Suprapubic skin (tissue), 4 donors: ENCODE measurements at regions not wholly inside any gene's neighbourhood (a gene's known extent, or its start where the extent isn't known, plus 50 kb on each side); places are given as distances from the start of the nearest gene placed in this dataset.

Experiments used
- DNase-seq, 2 donors: peaks; one replicate each; pipeline ENCODE4 v3.0.0-alpha.2; 2019; ENCODE audit warnings: low spot score in 2 of 2
- H3K27ac ChIP-seq: fragments of 200-600 bp; sonication (generic); one replicate; pipeline ENCODE4 v1.5.1; 2019
- H3K27me3 ChIP-seq: fragments of 200-600 bp; sonication (generic); one replicate; pipeline ENCODE4 v1.5.1; 2019
- H3K36me3 ChIP-seq: fragments of 200-600 bp; sonication (generic); one replicate; pipeline ENCODE4 v1.5.1; 2019
- H3K4me1 ChIP-seq: fragments of 200-600 bp; sonication (generic); one replicate; pipeline ENCODE4 v1.5.1; 2019
- H3K4me3 ChIP-seq: fragments of 200-600 bp; sonication (generic); one replicate; pipeline ENCODE4 v1.5.1; 2019; ENCODE audit warnings: mild to moderate bottlenecking
- H3K9me3 ChIP-seq: fragments of 200-600 bp; sonication (generic); one replicate; pipeline ENCODE4 v1.5.1; 2019
- EP300 ChIP-seq: sonication (generic); formaldehyde crosslinking; IDR thresholded peaks from one replicate; pipeline ENCODE4 v1.6.1; 2017; ENCODE audit warnings: antibody characterized with exemption
- POLR2A ChIP-seq, 2 donors: fragments of 450-650 bp; IDR thresholded peaks; one replicate each; pipeline ENCODE4 v1.6.1; 2017; ENCODE audit warnings: antibody characterized with exemption in 2 of 2, mild to moderate bottlenecking in 2 of 2, moderate library complexity in 2 of 2
- POLR2AphosphoS5 ChIP-seq, 3 donors: sonication (generic); formaldehyde crosslinking; IDR thresholded peaks; one replicate each; pipeline ENCODE4 v1.6.1; 2017; ENCODE audit warnings: antibody characterized with exemption in 3 of 3
- WGBS: methylation state at CpG from one replicate; pipeline ENCODE4 v1.1.5; 2018; 5-methylcytosine and 5-hydroxymethylcytosine counted together
- TF ChIP-seq, protein P1 (sequence below), 2 donors: fragments of 200-600 bp in 1 of 2; fragments of 450-650 bp in 1 of 2; sonication (generic) in 1 of 2; IDR thresholded peaks; one replicate each; pipeline ENCODE4 v1.5.1; 2016 to 2019; ENCODE audit warnings: antibody characterized with exemption in 2 of 2, mild to moderate bottlenecking in 1 of 2, moderate library complexity in 1 of 2

- Histone ChIP-seq H3K4me3 (no peak overlapping the region), H3K27ac (no peak overlapping the region), H3K27me3 (no peaks in the 10 kb centered on the region), H3K36me3 (no peaks in the 10 kb centered on the region), H3K9me3 (no peaks in the 10 kb centered on the region), H3K4me1 (no peaks in the 10 kb centered on the region)
- TF ChIP-seq, protein P1, sequence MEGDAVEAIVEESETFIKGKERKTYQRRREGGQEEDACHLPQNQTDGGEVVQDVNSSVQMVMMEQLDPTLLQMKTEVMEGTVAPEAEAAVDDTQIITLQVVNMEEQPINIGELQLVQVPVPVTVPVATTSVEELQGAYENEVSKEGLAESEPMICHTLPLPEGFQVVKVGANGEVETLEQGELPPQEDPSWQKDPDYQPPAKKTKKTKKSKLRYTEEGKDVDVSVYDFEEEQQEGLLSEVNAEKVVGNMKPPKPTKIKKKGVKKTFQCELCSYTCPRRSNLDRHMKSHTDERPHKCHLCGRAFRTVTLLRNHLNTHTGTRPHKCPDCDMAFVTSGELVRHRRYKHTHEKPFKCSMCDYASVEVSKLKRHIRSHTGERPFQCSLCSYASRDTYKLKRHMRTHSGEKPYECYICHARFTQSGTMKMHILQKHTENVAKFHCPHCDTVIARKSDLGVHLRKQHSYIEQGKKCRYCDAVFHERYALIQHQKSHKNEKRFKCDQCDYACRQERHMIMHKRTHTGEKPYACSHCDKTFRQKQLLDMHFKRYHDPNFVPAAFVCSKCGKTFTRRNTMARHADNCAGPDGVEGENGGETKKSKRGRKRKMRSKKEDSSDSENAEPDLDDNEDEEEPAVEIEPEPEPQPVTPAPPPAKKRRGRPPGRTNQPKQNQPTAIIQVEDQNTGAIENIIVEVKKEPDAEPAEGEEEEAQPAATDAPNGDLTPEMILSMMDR (IDR thresholded peaks at IDR 0.05), result no peak
- 0% methylated on average over 1 of the region's 1 CpG for WGBS
- no peak for DNase-seq
Observed at GRCh38 chr13:74866101-74866500, 615.9 kb downstream of the TBC1D4 start.

DNA sequence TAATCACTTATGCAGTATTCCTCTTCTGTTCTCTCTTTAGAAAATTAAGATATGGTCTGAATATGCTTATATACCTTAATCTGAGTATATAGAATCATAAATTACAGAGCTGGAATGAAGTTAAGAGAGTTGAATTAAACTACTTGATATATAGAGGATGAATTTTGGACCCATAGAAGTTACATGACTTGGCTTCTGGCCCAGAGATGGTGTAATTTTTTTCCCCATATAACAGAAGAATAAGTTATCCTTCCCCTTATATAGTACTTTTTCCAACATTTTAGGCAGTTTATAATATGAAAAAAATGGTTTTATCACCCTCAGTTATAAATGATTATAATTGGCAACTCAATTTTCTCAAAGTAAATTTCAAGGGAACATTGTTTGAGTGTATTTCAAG is 616.3 kb downstream of the TBC1D4 start:
- Histone ChIP-seq H3K27ac (no peak overlapping the region), H3K4me1 (no peaks in the 10 kb centered on the region), H3K9me3 (no peaks in the 10 kb centered on the region), H3K36me3 (no peaks in the 10 kb centered on the region), H3K4me3 (no peak overlapping the region), H3K27me3 (no peaks in the 10 kb centered on the region)
- TF ChIP-seq EP300, result no peak
- TF ChIP-seq, protein P1 (IDR thresholded peaks at IDR 0.05), result no peak
- TF ChIP-seq POLR2A (IDR thresholded peaks at IDR 0.05), result no peak
- TF ChIP-seq POLR2AphosphoS5 (IDR thresholded peaks at IDR 0.05), result no peak
- DNase-seq, result no peak

DNA sequence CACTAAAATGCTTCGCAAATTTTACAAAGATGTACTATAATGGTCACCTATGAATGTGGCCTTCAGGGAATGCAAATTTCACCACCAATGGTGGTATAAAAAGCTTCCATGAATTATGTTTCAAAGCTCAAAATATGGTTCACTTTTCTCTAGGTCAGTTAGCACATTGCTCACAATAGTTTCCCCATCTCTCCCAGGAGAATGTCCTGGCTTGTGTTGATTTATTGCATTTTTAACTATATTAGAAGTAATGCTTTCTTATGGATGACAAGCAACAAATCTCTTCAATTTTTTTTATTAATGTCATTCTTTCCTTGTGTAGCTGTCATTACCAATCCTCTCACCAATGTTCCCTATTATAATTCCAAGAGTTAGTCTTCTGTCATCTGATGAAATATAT is 621.2 kb downstream of the TBC1D4 start:
- H3K4me3 ChIP-seq, result no peak overlapping the region
- no peak for DNase-seq
- H3K9me3 ChIP-seq, result peaks cover 7% of the 10 kb centered on the region
- H3K27me3 ChIP-seq, result no peaks in the 10 kb centered on the region
- H3K4me1 ChIP-seq, result no peaks in the 10 kb centered on the region
- TF ChIP-seq POLR2A (IDR thresholded peaks at IDR 0.05) (no peak), POLR2AphosphoS5 (IDR thresholded peaks at IDR 0.05) (no peak), EP300 (no peak)
- TF ChIP-seq, protein P1 (IDR thresholded peaks at IDR 0.05), result no peak
- no peaks in the 10 kb centered on the region for H3K36me3 ChIP-seq
- WGBS, result 98% methylated on average over 1 of the region's 1 CpG
- H3K27ac ChIP-seq, result no peak overlapping the region

DNA sequence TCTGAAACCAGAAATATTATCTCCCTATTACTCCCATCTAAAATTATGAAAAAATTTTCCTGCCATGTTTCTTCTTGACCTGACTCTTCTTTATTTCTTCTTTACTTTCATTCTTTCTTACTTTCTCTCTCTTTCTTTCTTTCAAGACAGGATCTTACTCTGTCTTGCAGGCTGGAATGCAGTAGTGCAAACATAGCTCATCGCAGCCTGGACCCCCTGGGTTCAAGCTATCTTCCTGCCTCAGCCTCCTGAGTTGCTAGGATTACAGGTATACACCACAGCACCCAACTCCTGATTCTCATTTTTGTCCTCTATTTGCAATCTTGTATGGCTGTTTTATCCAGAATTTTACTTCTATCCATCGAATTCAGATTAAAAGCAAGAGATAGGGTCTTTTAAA is 631.1 kb downstream of the TBC1D4 start:
- no peak overlapping the region for H3K4me3 ChIP-seq
- H3K36me3 ChIP-seq, result no peaks in the 10 kb centered on the region
- peaks cover 15% of the 10 kb centered on the region for H3K9me3 ChIP-seq
- DNase-seq, result no peak
- TF ChIP-seq EP300, result no peak
- no peaks in the 10 kb centered on the region for H3K4me1 ChIP-seq
- H3K27ac ChIP-seq, result no peak overlapping the region
- WGBS, result 81% methylated on average over 2 of the region's 2 CpGs
- H3K27me3 ChIP-seq, result no peaks in the 10 kb centered on the region

DNA sequence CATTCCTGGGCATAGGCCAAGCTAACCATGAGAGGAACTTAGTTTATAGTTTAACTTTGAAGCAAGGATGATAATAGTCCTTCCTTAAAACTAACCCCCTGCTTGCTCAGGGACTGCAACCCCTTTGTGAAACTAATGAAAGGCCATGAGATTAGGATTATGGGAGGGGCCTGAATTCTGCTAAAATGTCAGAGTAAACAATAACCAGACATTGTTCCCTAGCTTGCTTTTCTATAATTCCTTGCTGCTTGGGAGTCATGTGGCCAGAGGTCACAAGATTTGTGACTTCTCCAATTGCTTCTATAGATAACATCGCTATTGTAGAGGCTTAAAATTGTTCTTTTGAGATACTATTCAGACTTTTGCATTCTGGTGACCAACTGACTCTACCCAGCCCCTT is 634.0 kb downstream of the TBC1D4 start:
- WGBS, result 94% methylated on average over 1 of the region's 1 CpG
- no peaks in the 10 kb centered on the region for H3K36me3 ChIP-seq
- H3K27ac ChIP-seq, result no peak overlapping the region
- no peak overlapping the region for H3K4me3 ChIP-seq
- TF ChIP-seq, protein P1 (IDR thresholded peaks at IDR 0.05), result no peak
- TF ChIP-seq POLR2AphosphoS5 (IDR thresholded peaks at IDR 0.05) (no peak), EP300 (no peak), POLR2A (IDR thresholded peaks at IDR 0.05) (no peak)
- H3K27me3 ChIP-seq, result no peaks in the 10 kb centered on the region
- peaks cover 15% of the 10 kb centered on the region for H3K9me3 ChIP-seq
- no peak for DNase-seq
- no peaks in the 10 kb centered on the region for H3K4me1 ChIP-seq

DNA sequence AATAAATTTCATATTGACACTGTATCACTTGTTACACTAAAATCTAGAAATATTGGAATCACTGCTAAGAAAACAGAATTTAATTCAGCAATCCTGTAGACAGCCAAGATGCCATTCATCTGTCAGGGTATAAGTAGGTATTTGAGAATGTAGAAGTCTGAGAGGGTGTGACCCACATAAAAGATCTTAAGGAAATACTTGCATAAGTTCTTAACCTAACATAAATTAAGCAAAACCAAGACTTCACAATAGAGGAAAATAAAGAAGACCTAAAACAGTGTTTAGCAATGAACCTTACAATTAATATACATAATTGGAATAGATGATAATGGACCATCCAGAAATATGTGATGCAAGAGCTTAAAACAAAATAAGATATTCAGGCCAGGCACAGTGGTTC is 636.2 kb downstream of the TBC1D4 start:
- Histone ChIP-seq H3K4me3 (no peak overlapping the region), H3K27me3 (no peaks in the 10 kb centered on the region), H3K27ac (no peak overlapping the region), H3K4me1 (no peaks in the 10 kb centered on the region), H3K9me3 (peaks cover 15% of the 10 kb centered on the region), H3K36me3 (no peaks in the 10 kb centered on the region)
- DNase-seq, result no peak
- no peak for TF ChIP-seq POLR2AphosphoS5 (IDR thresholded peaks at IDR 0.05)
- TF ChIP-seq EP300, result no peak
- TF ChIP-seq, protein P1 (IDR thresholded peaks at IDR 0.05), result no peak
- TF ChIP-seq POLR2A (IDR thresholded peaks at IDR 0.05), result no peak
